Sciatic nerve (tissue), 2 donors: ENCODE measurements at regions not wholly inside any gene's neighbourhood (a gene's known extent, or its start where the extent isn't known, plus 50 kb on each side); places are given as distances from the start of the nearest gene placed in this dataset.

Experiments used
- ATAC-seq: fragments of 200-7000 bp; cut with Tn5 transposase; one replicate; pipeline ENCODE4 v1.9.1; 2020; ENCODE audit warnings: mild to moderate bottlenecking, moderate library complexity
- DNase-seq: peaks from one replicate; pipeline ENCODE4 v3.0.0-alpha.2; 2020; ENCODE audit warnings: low spot score
- intact Hi-C: fragments of 100-400 bp; cut with DNase I; formaldehyde crosslinking; loops from one replicate; pipeline ENCODE4 v1.14.2; 2022
- donor health status: DM: no; HTN: no; CAD: no.
- donor health status: DM: no; HTN: no; CAD: no.

GRCh38 chr15:56868170-56868569, 50.3 kb upstream of the TCF12 start:
- DNase-seq (no peak), ATAC-seq (no peak)
- intact Hi-C loops, result no loop called here

GRCh38 chr15:56866803-56867202, 51.6 kb upstream of the TCF12 start:
- intact Hi-C loops, result no loop called here
- DNase-seq (no peak), ATAC-seq (no peak)

- DNase-seq (no peak), ATAC-seq (no peak)
- intact Hi-C loops, result no loop called here
Observed at GRCh38 chr15:56857828-56858227, 60.6 kb upstream of the TCF12 start.

GRCh38 chr15:56856934-56857333, 61.5 kb upstream of the TCF12 start:
- no peak for DNase-seq
- intact Hi-C loops, result no loop called here
- no peak for ATAC-seq

GRCh38 chr15:56844892-56845291, 73.6 kb upstream of the TCF12 start:
- DNase-seq (no peak), ATAC-seq (no peak)
- intact Hi-C loops, result no loop called here

- DNase-seq (no peak), ATAC-seq (no peak)
- intact Hi-C loops, result no loop called here
Observed at GRCh38 chr15:56844471-56844870, 74.0 kb upstream of the TCF12 start.

- DNase-seq (no peak), ATAC-seq (no peak)
- intact Hi-C loops, result no loop called here
Observed at GRCh38 chr15:56839641-56840040, 78.8 kb upstream of the TCF12 start.

GRCh38 chr15:56839099-56839498, 79.3 kb upstream of the TCF12 start:
- no peak for DNase-seq
- no peak for ATAC-seq
- intact Hi-C loops, result no loop called here

GRCh38 chr15:56838085-56838484, 80.4 kb upstream of the TCF12 start:
- DNase-seq, result no peak
- ATAC-seq, result no peak
- intact Hi-C loops, result no loop called here

GRCh38 chr15:56837273-56837672, 81.2 kb upstream of the TCF12 start:
- intact Hi-C loops, result no loop called here
- DNase-seq (no peak), ATAC-seq (peak; percentile 42)

GRCh38 chr15:56835718-56836171, 82.7 kb upstream of the TCF12 start:
- no peak for ATAC-seq
- intact Hi-C loops, result no loop called here

GRCh38 chr15:56832125-56832524, 86.3 kb upstream of the TCF12 start:
- intact Hi-C loops, result no loop called here
- DNase-seq (no peak), ATAC-seq (peak; percentile 66)

More at GRCh38 chr15:56835718-56836171, 82.7 kb upstream of the TCF12 start:
- no peak for DNase-seq

- ATAC-seq (no peak), DNase-seq (no peak)
- intact Hi-C loops, result no loop called here
Observed at GRCh38 chr15:56831467-56832005, 86.9 kb upstream of the TCF12 start.

- DNase-seq (no peak), ATAC-seq (no peak)
- intact Hi-C loops, result no loop called here
Observed at GRCh38 chr15:56824175-56824574, 90.9 kb upstream of the ZNF280D start.

- intact Hi-C loops, result no loop called here
- ATAC-seq, result peak; percentile 75
- no peak for DNase-seq
Observed at GRCh38 chr15:56821721-56822425, 88.6 kb upstream of the ZNF280D start.

- intact Hi-C loops, result no loop called here
Observed at GRCh38 chr15:56820333-56820732, 87.0 kb upstream of the ZNF280D start.

GRCh38 chr15:56817321-56818080, 84.2 kb upstream of the ZNF280D start:
- DNase-seq (no peak), ATAC-seq (no peak)
- intact Hi-C loops, result no loop called here

More at GRCh38 chr15:56820333-56820732, 87.0 kb upstream of the ZNF280D start:
- DNase-seq (no peak), ATAC-seq (no peak)

GRCh38 chr15:56816781-56817180, 83.5 kb upstream of the ZNF280D start:
- no peak for DNase-seq
- ATAC-seq, result no peak
- intact Hi-C loops, result no loop called here

- peak; percentile 88 for ATAC-seq
- intact Hi-C loops, result no loop called here
- peak; percentile 63 for DNase-seq
Observed at GRCh38 chr15:56815247-56815646, 81.9 kb upstream of the ZNF280D start.

GRCh38 chr15:56814429-56814828, 81.1 kb upstream of the ZNF280D start:
- ATAC-seq (no peak), DNase-seq (no peak)
- intact Hi-C loops, result no loop called here
